Fibroblast of lung (primary cell): ENCODE measurements at regions not wholly inside any gene's neighbourhood (a gene's known extent, or its start where the extent isn't known, plus 50 kb on each side); places are given as distances from the start of the nearest gene placed in this dataset.

Source experiments
- CTCF ChIP-seq, 2 donors: IDR thresholded peaks in 1 of 2; conservative IDR thresholded peaks in 1 of 2; 1 replicate in 1 of 2; 2 replicates in 1 of 2; pipeline ENCODE4 v1.5.1; 2011 to 2012; ENCODE audit warnings: low read length in 2 of 2, control low read depth in 1 of 2, inconsistent platforms in 1 of 2, low read depth in 1 of 2, mild to moderate bottlenecking in 1 of 2
- EZH2 ChIP-seq: IDR thresholded peaks from 2 replicates; pipeline ENCODE4 v1.5.1; 2012; ENCODE audit warnings: low read length, control low read depth, mild to moderate bottlenecking; ENCODE audit errors: missing control alignments

GRCh38 chr3:24548278-24548677, 53.6 kb upstream of the THRB start:
- TF ChIP-seq EZH2 = no peak
- TF ChIP-seq CTCF (conservative IDR thresholded peaks at IDR 0.05 in 1 of 2, IDR thresholded peaks at IDR 0.05 in 1 of 2; ENCODE audit: low read depth in 1 of 2, low read length in 2 of 2) = no peak
